Fibroblast of mammary gland (primary cell): ENCODE measurements at regions not wholly inside any gene's neighbourhood (a gene's known extent, or its start where the extent isn't known, plus 50 kb on each side); places are given as distances from the start of the nearest gene placed in this dataset.

ENCODE experiments used
- DNase-seq: peaks from one replicate; pipeline ENCODE4 v3.0.0-alpha.2; 2010; ENCODE audit warnings: low read depth
- H3K4me3 ChIP-seq: 2 replicates; pipeline ENCODE4 v1.5.1; 2011; ENCODE audit warnings: low read depth, mild to moderate bottlenecking, low read length, moderate library complexity; ENCODE audit not compliant: control insufficient read depth
- CTCF ChIP-seq: conservative IDR thresholded peaks from 2 replicates; pipeline ENCODE4 v1.5.1; 2011; ENCODE audit warnings: low read depth, low read length, inconsistent platforms; ENCODE audit not compliant: control insufficient read depth, insufficient read depth

GRCh38 chr6:51387907-51388306 is 569.2 kb downstream of the TFAP2B start:
- no peak overlapping the region for H3K4me3 ChIP-seq
- DNase-seq: no peak
- TF ChIP-seq CTCF: no peak

- no peak for DNase-seq
- TF ChIP-seq CTCF: no peak
- no peak overlapping the region for H3K4me3 ChIP-seq
Measured at GRCh38 chr6:51394061-51394460, 575.4 kb downstream of the TFAP2B start.

- TF ChIP-seq CTCF: no peak
- no peak overlapping the region for H3K4me3 ChIP-seq
- no peak for DNase-seq
Measured at GRCh38 chr6:51396583-51396982, 577.9 kb downstream of the TFAP2B start.

- no peak overlapping the region for H3K4me3 ChIP-seq
- DNase-seq: no peak
- TF ChIP-seq CTCF: no peak
Measured at GRCh38 chr6:51398064-51398705, 579.5 kb downstream of the TFAP2B start.

- H3K4me3 ChIP-seq: no peak overlapping the region
- no peak for TF ChIP-seq CTCF
- no peak for DNase-seq
Measured at GRCh38 chr6:51398793-51399192, 580.1 kb downstream of the TFAP2B start.

- DNase-seq: no peak
- no peak overlapping the region for H3K4me3 ChIP-seq
- no peak for TF ChIP-seq CTCF
Measured at GRCh38 chr6:51410453-51410852, 591.8 kb downstream of the TFAP2B start.

- no peak for DNase-seq
- H3K4me3 ChIP-seq: no peak overlapping the region
- TF ChIP-seq CTCF: no peak
Measured at GRCh38 chr6:51411496-51412125, 592.9 kb downstream of the TFAP2B start.
